Activated naive CD8-positive, alpha-beta T cell treated with anti-CD3 and anti-CD28 coated beads, Interleukin-2, amount 50 U/mL, for 24 hours (primary cell): ENCODE measurements at regions not wholly inside any gene's neighbourhood (a gene's known extent, or its start where the extent isn't known, plus 50 kb on each side); places are given as distances from the start of the nearest gene placed in this dataset.

Experiments used
- ATAC-seq: fragments of 150-1000 bp; cut with Tn5 transposase; one replicate; pipeline ENCODE4 v1.10.0; 2021
- DNase-seq: peaks from one replicate; pipeline ENCODE4 v3.0.0; 2021
- H3K27ac Mint-ChIP-seq: one replicate; pipeline ENCODE4 v1.8.0; 2021; ENCODE audit warnings: mild to moderate bottlenecking, mixed read lengths
- H3K27me3 Mint-ChIP-seq: one replicate; pipeline ENCODE4 v1.8.0; 2021; ENCODE audit warnings: mixed read lengths
- H3K36me3 Mint-ChIP-seq: one replicate; pipeline ENCODE4 v1.8.0; 2021; ENCODE audit warnings: low read depth, mixed read lengths
- H3K4me1 Mint-ChIP-seq: one replicate; pipeline ENCODE4 v1.8.0; 2021; ENCODE audit warnings: mixed read lengths
- H3K4me3 Mint-ChIP-seq: one replicate; pipeline ENCODE4 v1.8.0; 2021; ENCODE audit warnings: mild to moderate bottlenecking, moderate library complexity, mixed read lengths
- H3K9me3 Mint-ChIP-seq: one replicate; pipeline ENCODE4 v1.8.0; 2021; ENCODE audit warnings: mixed read lengths

DNA sequence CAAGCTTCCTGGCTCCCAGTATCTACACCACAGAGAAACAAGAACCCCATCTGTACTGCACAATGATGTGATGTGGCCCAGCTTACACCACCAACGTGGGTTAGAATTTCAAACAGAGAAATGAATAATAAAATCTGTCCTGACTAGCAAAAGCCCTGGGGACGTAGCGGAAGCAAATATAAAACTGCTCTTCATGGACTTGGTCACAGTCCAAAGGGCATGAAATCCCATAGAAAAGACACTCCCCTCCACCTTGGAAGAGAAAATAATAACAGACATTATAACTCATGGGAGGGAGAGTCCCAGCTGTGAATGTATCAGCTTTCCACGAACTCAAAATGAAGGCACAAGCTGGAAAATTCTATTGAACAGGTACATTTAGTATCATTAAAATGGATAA, 205.3 kb upstream of the GALNT17 start:
- H3K36me3 Mint-ChIP-seq = no peaks in the 10 kb centered on the region
- H3K4me1 Mint-ChIP-seq = no peaks in the 10 kb centered on the region
- no peak for DNase-seq
- no peak for ATAC-seq
- H3K27me3 Mint-ChIP-seq = no peaks in the 10 kb centered on the region
- H3K9me3 Mint-ChIP-seq = peaks cover 18% of the 10 kb centered on the region
- no peak overlapping the region for H3K27ac Mint-ChIP-seq
- H3K4me3 Mint-ChIP-seq = no peak overlapping the region

DNA sequence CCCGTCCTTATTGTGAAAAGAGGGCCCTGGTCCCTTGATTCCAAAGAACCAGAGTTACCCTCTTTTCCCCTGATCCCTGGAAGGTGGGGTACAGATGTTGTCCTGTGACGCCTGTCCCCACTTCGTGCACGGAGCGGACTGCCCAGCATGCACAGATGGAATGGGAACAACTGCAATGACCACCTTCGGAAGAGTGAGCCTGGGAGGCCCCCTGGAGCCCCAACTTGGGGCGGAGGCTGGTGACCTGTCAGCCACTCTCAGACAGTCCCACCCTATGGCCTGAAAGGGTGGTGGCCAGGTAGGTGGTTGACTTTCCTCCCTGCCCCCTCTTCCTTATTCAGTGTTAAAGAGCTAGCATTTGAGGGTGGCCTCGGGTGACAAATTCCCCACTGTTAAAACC, 196.6 kb upstream of the GALNT17 start:
- H3K27ac Mint-ChIP-seq = no peak overlapping the region
- no peaks in the 10 kb centered on the region for H3K4me1 Mint-ChIP-seq
- no peaks in the 10 kb centered on the region for H3K27me3 Mint-ChIP-seq
- DNase-seq (no peak), ATAC-seq (no peak)
- H3K9me3 Mint-ChIP-seq = peaks cover 12% of the 10 kb centered on the region
- H3K36me3 Mint-ChIP-seq = no peaks in the 10 kb centered on the region
- no peak overlapping the region for H3K4me3 Mint-ChIP-seq

DNA sequence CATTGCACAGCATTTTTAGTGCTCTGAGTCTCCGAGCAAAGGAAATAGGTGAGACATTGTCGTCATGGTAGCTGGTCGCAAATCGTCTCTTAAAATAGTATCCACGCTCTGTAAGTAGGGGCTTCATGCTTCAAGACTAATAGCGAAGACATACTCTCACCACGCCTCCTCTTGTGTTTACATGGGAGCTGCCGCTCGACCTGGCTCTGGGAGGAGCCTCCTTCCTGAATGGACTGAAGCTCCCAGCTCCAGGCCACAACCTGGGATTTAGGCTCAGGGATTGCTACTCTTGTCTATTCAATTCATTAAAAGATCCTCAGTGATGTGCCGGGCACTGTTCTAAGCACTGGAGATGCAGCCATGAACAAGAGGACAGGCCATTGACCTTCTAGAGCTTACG, 196.1 kb upstream of the GALNT17 start:
- Mint-ChIP-seq H3K9me3 (peaks cover 14% of the 10 kb centered on the region), H3K4me3 (no peak overlapping the region), H3K4me1 (no peaks in the 10 kb centered on the region), H3K27me3 (no peaks in the 10 kb centered on the region), H3K27ac (no peak overlapping the region), H3K36me3 (no peaks in the 10 kb centered on the region)
- ATAC-seq (no peak), DNase-seq (no peak)

DNA sequence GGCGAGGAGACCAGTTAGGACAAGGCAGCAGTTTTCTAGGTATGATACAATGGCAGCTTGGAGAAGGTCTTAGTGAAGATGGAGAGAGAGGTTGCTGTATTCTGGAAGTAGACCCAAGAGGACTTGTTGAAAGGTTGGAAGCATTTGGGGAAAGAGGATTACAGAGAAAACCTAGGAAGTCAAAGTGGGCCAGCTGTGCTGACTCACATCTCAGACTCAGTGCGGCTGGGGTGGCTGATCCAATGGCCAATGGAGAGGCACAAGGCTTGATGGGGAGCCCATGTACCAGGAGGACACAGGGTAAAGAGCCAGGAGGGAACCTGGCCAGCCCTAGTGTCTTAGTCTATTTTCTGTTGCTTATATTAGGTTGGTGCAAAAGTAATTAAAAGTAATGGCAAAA, 194.5 kb upstream of the GALNT17 start:
- H3K4me3 Mint-ChIP-seq = no peak overlapping the region
- no peaks in the 10 kb centered on the region for H3K4me1 Mint-ChIP-seq
- H3K36me3 Mint-ChIP-seq = no peaks in the 10 kb centered on the region
- H3K27ac Mint-ChIP-seq = no peak overlapping the region
- H3K27me3 Mint-ChIP-seq = no peaks in the 10 kb centered on the region
- ATAC-seq = no peak
- no peak for DNase-seq
- H3K9me3 Mint-ChIP-seq = peaks cover 10% of the 10 kb centered on the region

DNA sequence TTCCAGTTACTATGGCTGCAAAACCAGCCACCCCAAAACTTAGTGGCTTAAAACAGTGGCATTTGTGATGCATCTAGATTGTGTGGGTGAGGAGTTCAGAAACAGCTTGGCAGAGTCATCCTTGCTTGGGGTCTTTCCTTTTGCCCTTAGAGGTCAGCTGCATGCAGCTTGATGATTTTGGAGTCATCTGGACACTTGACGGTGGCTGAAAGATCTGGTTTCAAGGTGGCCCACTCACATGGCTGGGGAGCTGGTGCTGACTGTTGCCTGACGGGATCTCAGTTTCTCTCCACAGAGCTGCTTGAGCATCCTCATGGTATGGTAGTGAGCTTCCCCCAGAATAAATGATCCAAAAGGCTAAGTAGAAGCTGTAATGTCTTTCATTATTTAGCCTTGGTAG, 191.3 kb upstream of the GALNT17 start:
- H3K36me3 Mint-ChIP-seq = no peaks in the 10 kb centered on the region
- ATAC-seq = no peak
- H3K9me3 Mint-ChIP-seq = peaks cover 28% of the 10 kb centered on the region
- DNase-seq = no peak
- H3K4me1 Mint-ChIP-seq = no peaks in the 10 kb centered on the region
- H3K4me3 Mint-ChIP-seq = no peak overlapping the region
- no peak overlapping the region for H3K27ac Mint-ChIP-seq
- no peaks in the 10 kb centered on the region for H3K27me3 Mint-ChIP-seq

- Mint-ChIP-seq H3K9me3 (peaks cover 28% of the 10 kb centered on the region), H3K27ac (no peak overlapping the region), H3K4me3 (no peak overlapping the region), H3K36me3 (no peaks in the 10 kb centered on the region), H3K27me3 (no peaks in the 10 kb centered on the region), H3K4me1 (no peaks in the 10 kb centered on the region)
- ATAC-seq = no peak
- DNase-seq = no peak
These were observed 189.2 kb upstream of the GALNT17 start for GRCh38 chr7:70942791-70943190.

GRCh38 chr7:70944516-70944915, 187.4 kb upstream of the GALNT17 start:
- Mint-ChIP-seq H3K27ac (no peak overlapping the region), H3K36me3 (no peaks in the 10 kb centered on the region), H3K9me3 (peaks cover 39% of the 10 kb centered on the region), H3K4me3 (no peak overlapping the region), H3K27me3 (no peaks in the 10 kb centered on the region), H3K4me1 (no peaks in the 10 kb centered on the region)
- no peak for DNase-seq
- no peak for ATAC-seq

- no peak overlapping the region for H3K27ac Mint-ChIP-seq
- no peak for ATAC-seq
- H3K9me3 Mint-ChIP-seq = peaks cover 33% of the 10 kb centered on the region
These were observed 184.8 kb upstream of the GALNT17 start for GRCh38 chr7:70947181-70947580.

GRCh38 chr7:70949862-70950261, 182.1 kb upstream of the GALNT17 start:
- peaks cover 2% of the 10 kb centered on the region for H3K27me3 Mint-ChIP-seq
- DNase-seq (no peak), ATAC-seq (no peak)
- no peak overlapping the region for H3K4me3 Mint-ChIP-seq
- no peak overlapping the region for H3K27ac Mint-ChIP-seq
- H3K4me1 Mint-ChIP-seq = no peaks in the 10 kb centered on the region
- no peaks in the 10 kb centered on the region for H3K36me3 Mint-ChIP-seq
- peaks cover 21% of the 10 kb centered on the region for H3K9me3 Mint-ChIP-seq

More at GRCh38 chr7:70947181-70947580, 184.8 kb upstream of the GALNT17 start:
- H3K36me3 Mint-ChIP-seq = no peaks in the 10 kb centered on the region
- no peak overlapping the region for H3K4me3 Mint-ChIP-seq
- H3K27me3 Mint-ChIP-seq = no peaks in the 10 kb centered on the region
- no peak for DNase-seq
- H3K4me1 Mint-ChIP-seq = no peaks in the 10 kb centered on the region

- no peak for DNase-seq
- peaks cover 18% of the 10 kb centered on the region for H3K9me3 Mint-ChIP-seq
- H3K4me1 Mint-ChIP-seq = no peaks in the 10 kb centered on the region
- H3K27ac Mint-ChIP-seq = no peak overlapping the region
- H3K27me3 Mint-ChIP-seq = peaks cover 2% of the 10 kb centered on the region
- ATAC-seq = no peak
- H3K4me3 Mint-ChIP-seq = no peak overlapping the region
- no peaks in the 10 kb centered on the region for H3K36me3 Mint-ChIP-seq
These were observed 180.5 kb upstream of the GALNT17 start for GRCh38 chr7:70951271-70951962.

- DNase-seq = no peak
- H3K4me3 Mint-ChIP-seq = no peak overlapping the region
- no peak overlapping the region for H3K27ac Mint-ChIP-seq
- no peaks in the 10 kb centered on the region for H3K36me3 Mint-ChIP-seq
- ATAC-seq = no peak
- peaks cover 2% of the 10 kb centered on the region for H3K27me3 Mint-ChIP-seq
- no peaks in the 10 kb centered on the region for H3K4me1 Mint-ChIP-seq
- H3K9me3 Mint-ChIP-seq = peaks cover 18% of the 10 kb centered on the region
These were observed 179.6 kb upstream of the GALNT17 start for GRCh38 chr7:70952311-70952710.

- no peak overlapping the region for H3K4me3 Mint-ChIP-seq
- ATAC-seq = no peak
- H3K27me3 Mint-ChIP-seq = peaks cover 2% of the 10 kb centered on the region
- no peaks in the 10 kb centered on the region for H3K36me3 Mint-ChIP-seq
- DNase-seq = no peak
- no peaks in the 10 kb centered on the region for H3K4me1 Mint-ChIP-seq
- H3K9me3 Mint-ChIP-seq = peaks cover 11% of the 10 kb centered on the region
- H3K27ac Mint-ChIP-seq = no peak overlapping the region
These were observed 178.6 kb upstream of the GALNT17 start for GRCh38 chr7:70953331-70953741.

DNA sequence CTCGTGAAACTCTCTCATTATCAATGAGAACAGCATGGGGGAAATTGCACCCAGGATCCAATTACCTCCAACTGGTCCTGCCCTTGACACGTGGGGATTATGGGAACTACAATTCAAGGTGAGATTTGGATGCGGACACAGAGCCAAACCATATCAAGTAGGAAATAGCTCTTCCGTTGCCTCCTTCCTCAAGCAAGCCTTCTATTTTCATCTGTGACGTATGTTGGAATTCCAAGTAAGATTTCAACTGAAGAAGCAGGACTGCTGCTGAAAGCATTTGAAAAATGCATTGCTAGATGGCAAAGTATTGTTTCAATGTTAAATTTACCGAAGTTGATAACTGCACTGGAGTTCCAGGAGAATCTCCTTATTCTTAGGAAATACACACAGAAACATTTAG, 178.1 kb upstream of the GALNT17 start:
- ATAC-seq = no peak
- peaks cover 2% of the 10 kb centered on the region for H3K27me3 Mint-ChIP-seq
- peaks cover 7% of the 10 kb centered on the region for H3K9me3 Mint-ChIP-seq
- DNase-seq = no peak
- no peak overlapping the region for H3K4me3 Mint-ChIP-seq
- H3K27ac Mint-ChIP-seq = no peak overlapping the region
- no peaks in the 10 kb centered on the region for H3K36me3 Mint-ChIP-seq
- H3K4me1 Mint-ChIP-seq = no peaks in the 10 kb centered on the region

DNA sequence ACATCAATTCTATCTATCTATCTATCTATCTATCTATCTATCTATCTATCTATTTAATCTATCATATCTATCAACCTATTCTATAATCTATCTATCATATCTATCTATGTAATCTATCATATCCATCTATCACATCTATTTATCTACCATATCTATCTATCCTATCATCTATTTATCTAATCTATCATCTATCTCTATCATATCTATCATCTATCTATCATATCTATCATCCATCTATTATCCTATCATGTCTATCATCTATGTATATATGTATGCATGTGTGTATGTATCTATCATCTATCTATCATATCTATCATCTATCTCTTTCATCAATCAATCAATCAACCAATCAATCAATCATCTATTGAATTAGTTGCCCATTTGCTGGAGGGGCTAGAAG, 159.3 kb upstream of the GALNT17 start:
- H3K36me3 Mint-ChIP-seq = no peaks in the 10 kb centered on the region
- no peaks in the 10 kb centered on the region for H3K27me3 Mint-ChIP-seq
- ATAC-seq (no peak), DNase-seq (no peak)
- H3K4me3 Mint-ChIP-seq = no peak overlapping the region
- no peaks in the 10 kb centered on the region for H3K4me1 Mint-ChIP-seq
- peaks cover 21% of the 10 kb centered on the region for H3K9me3 Mint-ChIP-seq
- no peak overlapping the region for H3K27ac Mint-ChIP-seq

DNA sequence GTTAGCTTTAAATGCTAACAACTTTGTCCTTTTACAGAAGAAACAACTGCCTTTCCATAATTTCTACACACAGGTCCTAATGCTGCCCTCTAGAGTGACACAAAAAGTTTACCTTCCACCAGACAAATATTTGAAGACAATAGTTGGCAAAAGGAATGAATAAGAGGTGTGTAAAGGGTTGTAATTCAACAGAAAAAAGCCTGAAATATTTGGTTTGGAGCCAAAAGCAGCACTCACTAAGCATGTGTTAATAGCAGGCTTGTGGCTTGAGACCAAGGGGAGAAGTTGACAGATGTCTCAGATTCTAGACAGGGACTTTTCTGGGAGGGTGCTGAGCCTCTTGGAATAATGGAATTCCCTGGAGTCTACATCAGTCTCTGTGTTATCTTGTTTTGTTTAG, 156.2 kb upstream of the GALNT17 start:
- H3K27ac Mint-ChIP-seq = no peak overlapping the region
- H3K9me3 Mint-ChIP-seq = peaks cover 20% of the 10 kb centered on the region
- ATAC-seq (no peak), DNase-seq (no peak)
- H3K27me3 Mint-ChIP-seq = no peaks in the 10 kb centered on the region
- H3K4me1 Mint-ChIP-seq = no peaks in the 10 kb centered on the region
- no peaks in the 10 kb centered on the region for H3K36me3 Mint-ChIP-seq
- no peak overlapping the region for H3K4me3 Mint-ChIP-seq

DNA sequence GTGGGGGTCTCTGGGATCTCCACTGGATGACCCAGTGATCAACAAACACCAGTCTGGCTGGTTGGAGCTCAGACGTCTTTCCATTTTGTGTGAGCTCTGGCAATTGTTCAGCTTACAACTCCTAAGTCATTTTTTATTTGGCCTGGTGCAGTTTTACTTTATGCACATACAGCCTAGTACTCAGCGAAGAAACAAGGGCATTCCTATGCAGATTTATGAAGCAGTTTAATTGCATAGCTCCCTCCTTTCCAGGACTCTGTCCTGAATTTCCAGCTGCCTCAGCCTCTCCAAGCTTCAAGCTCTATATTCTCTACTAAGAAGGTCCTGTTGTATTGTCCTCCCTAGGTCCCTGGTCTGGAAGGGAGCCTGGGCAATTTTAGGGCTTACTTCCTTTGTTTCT, 145.6 kb upstream of the GALNT17 start:
- no peak for ATAC-seq

More for the DNA sequence above, 145.6 kb upstream of the GALNT17 start:
- Mint-ChIP-seq H3K27ac (no peak overlapping the region), H3K4me3 (no peak overlapping the region), H3K27me3 (peaks cover 2% of the 10 kb centered on the region), H3K4me1 (no peaks in the 10 kb centered on the region), H3K36me3 (no peaks in the 10 kb centered on the region), H3K9me3 (peaks cover 7% of the 10 kb centered on the region)
- DNase-seq = no peak
